ENCODE measurements at regions not wholly inside any gene's neighbourhood (a gene's known extent, or its start where the extent isn't known, plus 50 kb on each side); places are given as distances from the start of the nearest gene placed in this dataset.
"Not testable (repeated sequence)": the region's sequence is repeated elsewhere in the genome, so short reads cannot be mapped to it uniquely, and the experiment has no call there.

DNA sequence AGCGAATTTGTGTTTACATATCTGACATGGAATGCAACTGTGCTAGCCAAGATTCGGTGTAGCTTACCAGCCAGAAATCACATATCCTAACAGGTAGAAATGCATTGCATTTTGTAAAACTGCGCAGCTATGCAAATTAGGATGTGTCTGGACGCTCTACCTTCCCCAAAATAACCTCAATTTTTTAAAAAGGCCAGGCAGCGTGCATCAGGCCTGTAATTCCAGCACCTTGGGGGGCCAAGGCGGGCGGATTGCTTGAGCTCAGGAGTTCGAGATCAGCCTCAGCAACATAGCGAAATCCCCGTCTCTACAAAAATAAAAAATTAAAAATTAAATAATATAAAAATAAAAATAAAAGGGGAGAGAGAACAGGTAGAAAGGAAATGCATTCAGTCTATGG lies 305.0 kb downstream of the TYW1 start:
- no peak for DNase-seq

DNA sequence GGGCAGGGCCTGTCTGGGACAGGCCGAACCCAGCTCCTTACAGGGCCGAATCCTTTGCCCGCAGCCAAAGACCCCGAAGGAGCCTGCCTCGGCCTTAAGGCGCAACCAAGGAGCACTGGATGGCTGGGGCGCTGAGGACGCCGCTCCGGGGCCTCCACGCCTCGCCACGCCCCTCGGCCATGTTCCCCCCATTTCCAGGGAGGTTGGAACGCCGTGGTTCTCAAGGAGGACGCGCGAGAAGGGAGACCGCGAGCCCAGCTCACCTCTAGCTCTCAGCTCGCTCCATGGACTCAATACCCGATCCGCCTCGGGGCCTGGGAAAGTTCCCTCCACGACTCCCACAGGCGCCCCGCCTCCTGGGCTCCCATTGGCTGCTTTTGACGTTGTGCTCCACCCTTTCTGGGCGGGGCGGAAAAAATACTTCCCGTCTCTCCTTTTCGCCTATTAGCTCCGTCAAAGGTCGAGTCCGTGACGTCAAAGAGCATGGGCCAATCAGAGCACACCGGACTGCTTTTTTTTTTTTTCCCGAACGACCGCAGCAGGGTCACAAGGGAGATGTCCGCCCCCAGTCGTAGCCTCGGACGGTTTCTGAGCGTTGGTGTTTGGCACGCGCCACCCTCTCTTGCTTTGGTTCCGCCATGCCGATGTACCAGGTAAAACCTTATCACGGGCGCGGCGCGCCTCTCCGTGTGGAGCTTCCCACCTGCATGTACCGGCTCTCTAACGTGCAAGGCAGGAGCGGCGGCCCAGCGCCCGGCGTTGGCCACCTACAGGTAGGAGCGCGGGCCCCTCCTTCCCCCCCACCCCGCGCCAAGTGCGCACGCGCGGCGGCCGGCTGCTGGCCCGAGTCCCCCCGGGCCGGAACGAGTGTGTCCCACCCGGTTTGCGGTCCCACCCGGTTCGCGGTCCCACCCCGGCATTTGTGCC lies 305.7 kb downstream of the TYW1 start:
- DNase-seq = peak; percentile 99

DNA sequence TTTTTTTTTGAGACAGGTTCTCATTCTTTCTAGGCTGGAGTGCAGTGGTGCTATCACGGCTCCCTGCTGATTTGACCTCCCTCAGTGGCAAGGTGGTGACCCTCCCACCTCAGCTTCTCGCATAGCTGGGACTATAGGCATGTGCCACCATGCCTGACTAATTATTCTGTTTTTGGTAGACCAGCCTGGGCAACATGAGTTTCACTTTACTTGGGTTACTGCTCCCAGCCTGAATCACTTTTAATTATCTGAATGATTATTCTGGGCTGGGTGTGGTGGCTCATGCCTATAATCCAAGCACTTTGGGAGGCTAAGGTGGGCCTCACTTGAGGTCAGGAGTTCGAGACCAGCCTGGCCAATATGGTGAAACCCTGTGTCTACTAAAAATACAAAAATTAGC lies 308.2 kb downstream of the TYW1 start:
- not testable (repeated sequence) for DNase-seq

DNA sequence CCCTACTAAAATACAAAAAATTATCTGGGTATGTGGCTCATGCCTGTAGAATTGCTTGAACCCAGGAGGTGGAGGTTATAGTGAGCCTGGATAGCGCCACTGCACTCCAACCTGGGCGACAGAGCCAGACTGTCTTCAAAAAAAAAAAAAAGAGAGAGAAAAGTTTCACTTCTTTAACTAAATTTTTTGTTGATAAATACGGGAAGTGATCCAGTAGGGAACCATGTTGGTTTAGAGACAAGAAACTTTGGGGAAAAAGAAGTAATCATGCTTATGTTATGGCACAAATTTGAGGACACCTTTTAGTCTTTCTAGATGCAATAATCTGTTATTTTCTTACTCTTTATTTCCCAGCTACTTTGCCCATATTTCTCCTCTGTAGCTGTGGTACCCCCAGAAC lies 309.7 kb downstream of the TYW1 start:
- no peak for DNase-seq

DNA sequence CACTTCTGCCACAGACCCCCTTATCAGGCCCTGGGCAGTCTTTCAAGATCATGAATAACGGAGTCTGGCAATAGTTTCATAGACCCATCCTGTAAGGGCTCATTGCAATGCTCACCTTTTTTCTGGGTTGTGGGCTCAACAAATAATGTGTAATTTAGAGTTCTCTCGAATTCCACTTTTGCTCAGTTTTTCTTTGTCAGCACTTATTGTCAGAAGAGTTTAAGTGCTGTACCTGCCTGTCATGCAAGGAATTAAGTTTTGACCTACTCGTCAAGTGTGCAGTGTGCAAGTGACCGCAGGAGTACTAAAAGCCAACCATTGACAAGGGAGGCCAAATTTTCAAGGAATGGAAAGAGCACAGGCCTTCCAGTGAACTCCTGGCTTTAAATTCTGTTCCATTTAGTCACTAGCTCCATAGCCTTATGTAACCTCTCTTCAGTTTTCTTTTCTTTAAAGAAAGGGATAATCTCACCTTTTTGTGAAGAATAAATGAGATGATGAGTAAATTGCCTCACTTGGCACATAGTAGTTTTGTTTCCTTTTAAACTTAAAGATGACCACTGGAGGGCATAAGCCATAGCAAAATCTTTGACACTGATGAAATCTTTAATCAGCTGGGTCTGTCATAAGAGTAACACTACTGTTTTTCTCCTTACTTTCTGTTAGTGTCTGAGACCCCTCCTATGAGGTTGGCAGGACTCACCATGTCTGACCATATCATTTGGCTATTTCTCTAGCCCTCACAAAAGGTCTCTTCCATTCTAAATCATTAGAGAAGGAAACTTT lies 313.3 kb downstream of the TYW1 start:
- no peak for DNase-seq

DNA sequence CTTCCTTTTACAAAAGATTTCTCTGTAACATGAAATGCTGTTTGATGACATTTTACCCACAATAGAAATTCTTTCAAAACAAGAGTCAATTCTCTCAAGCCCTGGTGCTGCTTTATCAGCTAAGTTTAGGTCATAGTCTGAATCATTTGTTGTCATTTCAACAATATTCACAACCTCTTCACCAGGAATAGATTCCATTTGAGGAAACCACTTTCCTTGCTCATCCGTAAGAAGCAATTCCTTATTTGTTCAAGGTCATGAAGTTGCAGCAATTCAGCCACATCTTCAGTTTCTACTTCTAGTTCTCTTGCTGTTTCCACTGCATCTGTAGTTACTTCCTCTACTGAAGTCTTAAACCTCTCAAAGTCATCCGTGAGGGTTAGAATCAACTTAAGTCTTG lies 315.3 kb downstream of the TYW1 start:
- DNase-seq = no peak

DNA sequence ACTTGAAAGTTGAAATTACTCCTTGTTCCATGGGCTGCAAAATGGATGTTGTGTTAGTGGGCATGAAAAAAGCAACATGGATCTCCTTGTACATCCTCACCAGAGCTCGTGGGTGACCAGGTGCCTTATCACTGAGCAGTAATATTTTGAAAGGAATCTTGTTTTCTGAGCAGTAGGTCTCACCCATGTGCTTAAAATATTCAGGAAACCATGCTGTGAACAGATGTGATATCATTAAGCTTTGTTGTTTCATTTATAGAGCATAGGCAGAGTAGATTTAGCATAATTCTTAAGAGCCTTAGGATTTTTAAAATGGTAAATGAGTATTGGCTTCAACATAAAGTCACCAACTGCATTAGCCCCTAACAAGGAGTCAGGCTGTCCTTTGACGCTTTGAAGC lies 316.6 kb downstream of the TYW1 start:
- DNase-seq = no peak

DNA sequence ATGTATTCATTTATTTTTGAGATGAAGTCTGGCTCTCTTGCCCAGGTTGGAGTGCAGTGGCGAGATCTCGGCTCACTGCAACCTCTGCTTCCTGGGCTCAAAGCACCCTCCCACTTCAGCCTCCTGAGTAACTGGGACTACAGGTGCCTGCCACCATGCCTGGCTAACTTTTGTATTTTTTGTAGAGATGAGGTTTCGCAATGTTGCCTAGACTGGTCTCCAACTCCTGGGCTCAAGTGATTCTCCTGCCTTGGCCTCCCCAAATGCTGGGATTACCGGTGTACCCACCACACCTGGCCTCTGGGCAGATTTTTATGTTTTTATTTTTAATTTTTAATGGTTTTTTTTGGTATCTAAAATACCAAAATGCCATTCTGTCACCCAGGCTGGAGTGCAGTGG lies 320.3 kb downstream of the TYW1 start:
- DNase-seq = not testable (repeated sequence)

DNA sequence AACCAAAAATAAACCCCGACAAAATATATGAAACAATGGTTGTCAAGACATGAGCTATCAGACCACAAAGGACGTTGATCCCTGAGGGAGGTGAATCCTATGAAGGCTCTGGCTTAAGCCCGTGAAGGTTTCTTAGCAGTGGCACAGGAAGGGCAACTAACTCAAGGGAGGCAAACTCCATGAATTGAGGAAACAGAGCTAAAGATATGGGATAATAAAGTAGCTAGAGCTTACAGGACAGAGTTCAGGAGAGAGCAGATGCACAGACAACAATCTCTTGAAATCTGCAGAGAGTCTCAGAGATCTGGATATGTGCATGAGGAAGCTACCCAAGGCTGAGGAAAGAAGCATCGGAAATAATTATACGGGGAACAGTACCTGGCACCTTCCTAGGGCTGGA lies 331.6 kb downstream of the TYW1 start:
- DNase-seq = not testable (repeated sequence)

DNA sequence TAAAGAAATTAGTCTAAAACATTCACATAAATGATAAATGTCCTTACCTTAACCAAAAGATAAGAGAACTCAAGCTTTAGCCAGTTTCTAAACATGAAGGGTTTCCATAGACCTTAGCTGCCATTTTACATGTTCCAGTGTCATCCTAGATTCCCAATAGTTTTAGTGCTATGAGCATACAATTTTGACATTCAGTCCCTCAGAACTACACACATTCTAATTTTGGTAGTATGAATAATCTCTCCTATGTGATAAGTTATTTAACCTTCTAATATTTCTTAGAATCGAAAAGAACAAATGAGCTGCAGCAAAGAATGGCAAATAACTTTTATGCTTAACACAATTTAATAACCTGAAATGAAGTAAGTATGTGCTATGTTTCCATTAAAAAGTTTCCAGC lies 338.5 kb downstream of the TYW1 start:
- DNase-seq = not testable (repeated sequence)

DNA sequence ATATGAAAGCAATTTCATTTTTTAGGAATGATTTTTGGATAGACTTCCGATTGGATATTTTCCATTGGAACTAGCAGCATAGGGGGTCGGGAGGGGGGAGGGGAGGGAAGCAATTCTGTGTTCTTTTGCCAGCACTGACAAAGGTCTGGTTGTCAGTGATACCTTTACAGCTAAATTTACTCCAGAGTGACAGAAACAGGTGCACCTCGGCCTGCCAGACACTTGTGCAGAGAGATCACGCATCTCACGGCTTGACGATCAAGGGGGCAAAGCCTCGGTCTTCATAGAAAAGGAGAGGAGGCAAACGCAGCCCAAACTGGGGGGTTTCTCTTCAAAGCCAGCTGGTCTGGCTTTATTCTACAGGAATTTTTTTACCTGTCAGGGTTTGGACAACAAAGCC lies 339.0 kb downstream of the TYW1 start:
- not testable (repeated sequence) for DNase-seq

DNA sequence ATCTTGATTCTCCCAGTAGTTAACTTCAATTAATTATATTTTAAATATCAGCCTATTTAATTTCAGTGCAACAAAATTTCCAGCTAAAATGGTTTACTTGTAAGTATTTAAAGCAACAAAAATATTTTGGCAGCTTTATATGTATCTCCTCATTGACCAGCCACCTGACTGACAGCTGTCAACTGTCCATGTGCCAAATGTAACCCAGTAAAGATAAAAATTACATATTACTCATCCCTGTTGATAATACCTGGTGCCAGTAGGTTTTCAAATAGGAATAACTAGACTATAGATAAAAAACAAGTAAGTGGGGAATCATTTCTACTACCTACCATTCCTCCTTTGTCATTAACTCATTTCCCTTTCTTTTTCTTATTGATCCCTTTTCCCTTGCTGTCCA lies 341.9 kb downstream of the TYW1 start:
- DNase-seq = not testable (repeated sequence)

DNA sequence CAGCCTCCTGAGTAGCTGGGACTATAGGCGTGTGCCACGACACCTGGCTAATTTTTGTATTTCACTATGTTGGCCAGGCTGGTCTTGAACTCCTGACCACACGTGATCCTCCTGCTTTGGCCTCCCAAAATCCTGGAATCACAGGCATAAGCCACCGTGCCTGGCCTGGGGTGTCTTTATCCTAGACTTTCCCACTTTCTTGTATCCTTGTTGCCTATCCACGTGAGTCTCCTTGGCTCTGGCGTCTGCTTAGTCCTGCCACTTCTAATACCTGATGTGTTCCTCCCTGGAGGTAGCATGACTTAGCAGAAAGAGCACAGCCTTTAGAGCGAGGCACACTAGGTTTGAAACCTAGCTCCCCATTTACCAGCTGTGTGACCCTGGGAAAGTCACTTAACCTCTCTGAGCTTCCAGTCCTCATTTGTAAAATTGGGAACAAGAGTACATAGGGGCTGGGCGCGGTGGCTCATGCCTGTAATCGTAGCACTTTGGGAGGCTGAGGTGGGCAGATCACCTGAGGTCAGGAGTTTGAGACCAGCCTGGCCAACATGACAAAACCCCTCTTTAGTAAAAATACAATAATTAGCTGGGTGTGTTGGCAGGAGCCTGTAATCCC lies 344.6 kb downstream of the TYW1 start:
- DNase-seq = no peak

DNA sequence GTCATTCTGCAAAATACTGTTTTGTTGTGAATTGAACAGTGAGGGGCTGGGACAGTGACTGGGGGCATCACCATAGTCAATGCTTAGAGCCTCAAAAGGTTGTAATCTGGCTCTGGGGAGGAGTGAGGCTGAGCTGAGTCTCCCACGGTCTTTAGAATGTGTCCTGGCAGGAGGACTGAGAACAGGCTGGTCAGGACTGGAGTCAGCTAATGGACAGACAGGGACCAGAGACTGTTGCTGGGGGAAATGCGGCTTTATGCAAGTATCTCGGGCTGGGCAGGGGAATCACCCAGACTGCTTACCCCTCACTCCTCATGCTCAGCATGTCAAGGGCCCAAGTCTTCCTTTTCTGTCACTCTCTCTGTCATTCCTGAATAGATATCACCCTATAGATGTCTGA lies 346.5 kb downstream of the TYW1 start:
- DNase-seq = no peak

DNA sequence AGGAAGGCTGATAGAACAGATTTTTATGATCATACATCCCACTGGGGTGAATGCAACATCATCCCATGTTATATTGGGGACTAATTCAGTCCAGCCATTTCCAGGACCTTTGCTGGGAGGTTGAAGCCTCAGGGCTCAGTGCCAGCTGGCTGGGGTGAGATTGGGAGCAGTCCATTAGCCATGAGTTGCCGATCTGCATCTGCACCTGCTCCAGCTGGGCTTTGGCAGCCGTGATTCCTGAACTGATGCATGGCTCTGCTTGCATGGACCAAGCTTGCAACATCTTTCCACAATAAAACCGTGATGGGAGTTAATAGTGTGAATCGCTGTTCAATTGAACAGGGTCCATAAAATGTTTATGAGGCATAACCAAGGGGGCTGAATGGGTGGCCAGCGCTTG lies 346.9 kb downstream of the TYW1 start:
- peak; percentile 63 for DNase-seq

DNA sequence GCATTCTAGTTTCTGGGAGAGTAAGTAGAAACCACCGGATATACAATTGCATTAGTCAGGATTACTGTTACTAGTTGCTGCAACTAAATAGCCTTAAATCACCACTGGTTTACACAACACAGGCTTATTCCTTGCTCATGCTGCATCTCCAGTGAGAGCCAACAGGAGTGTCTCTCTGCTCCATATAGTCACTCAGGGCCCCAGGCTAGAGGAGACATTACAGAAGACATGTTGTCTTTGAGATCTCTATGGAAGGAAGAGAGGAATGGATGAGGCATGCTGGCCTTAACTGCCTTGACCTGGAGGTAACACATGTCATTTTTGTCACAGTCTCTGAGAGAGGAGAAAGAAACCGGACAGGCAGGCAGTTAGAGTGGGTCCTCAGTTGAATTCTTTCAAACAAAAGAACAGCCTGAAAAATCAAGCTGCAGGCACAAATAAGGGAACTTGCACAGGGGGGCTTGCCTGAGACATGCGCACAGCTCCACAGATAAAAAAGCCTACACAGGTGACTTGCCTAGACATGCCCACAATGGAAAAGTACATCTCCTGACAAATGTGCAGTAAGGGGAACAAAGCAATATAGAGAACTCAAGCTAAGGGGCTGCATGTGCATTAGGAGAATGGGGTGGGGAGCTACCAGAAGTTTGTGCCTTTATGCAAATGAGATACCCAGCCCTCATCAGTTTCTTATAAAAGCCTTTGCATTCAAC lies 348.0 kb downstream of the TYW1 start:
- DNase-seq = peak; percentile 3

DNA sequence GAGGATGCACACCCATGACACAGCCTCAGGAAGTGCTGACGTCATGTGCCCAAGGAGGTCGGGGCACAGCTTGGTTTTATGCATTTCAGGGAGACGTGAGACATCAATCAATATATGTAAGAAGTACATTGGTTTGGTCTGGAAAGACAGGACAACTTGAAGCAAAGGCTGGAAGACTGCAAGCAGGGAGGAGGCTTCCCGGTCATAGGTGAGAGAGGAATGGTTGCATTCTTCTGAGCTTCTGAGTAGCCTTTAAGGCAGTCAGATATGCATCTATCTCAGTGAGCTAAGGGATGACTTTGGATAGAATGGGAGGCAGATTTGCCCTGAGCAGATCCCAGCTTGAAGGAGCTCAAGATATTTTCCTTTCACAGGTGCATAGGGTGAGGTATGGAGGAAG lies 349.5 kb downstream of the TYW1 start:
- DNase-seq = no peak

DNA sequence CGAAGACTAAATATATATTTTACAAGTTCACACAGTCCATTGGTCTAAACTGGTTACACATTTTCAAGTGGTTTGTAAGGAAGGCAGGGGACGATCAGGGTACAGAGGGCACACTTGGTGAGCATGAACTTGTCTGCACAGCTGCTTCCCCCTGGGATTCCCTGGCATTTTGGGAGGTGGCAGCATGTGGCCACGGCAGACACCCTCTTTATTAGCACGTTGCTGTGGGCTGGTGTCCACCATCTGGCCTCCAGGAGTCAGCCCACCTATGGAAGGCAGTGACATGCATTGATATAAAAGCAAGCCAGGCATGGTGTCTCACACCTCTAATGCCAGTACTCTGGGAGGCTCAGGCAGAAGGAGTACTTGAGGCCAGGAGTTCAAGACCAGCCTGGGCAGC lies 350.2 kb downstream of the TYW1 start:
- DNase-seq = no peak

DNA sequence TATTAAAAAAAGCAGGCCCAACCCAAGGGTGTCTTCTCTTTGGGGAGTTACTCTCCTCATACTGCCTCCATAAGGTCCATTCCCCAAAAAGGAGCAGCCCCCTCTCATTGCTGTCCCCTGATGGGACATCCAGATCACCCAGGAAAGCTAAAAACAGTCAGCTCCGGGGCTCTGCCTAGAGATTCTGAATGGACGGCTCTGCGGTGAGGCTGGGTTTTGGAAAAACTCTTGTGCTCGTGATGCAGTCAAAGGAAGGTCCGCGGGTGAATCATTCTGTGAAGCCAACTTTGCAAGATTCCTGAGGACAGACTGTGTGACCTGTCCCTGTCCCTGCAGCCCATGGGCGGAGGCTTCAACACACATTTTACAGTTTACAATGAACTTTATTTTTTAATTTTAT lies 351.5 kb downstream of the TYW1 start:
- no peak for DNase-seq

DNA sequence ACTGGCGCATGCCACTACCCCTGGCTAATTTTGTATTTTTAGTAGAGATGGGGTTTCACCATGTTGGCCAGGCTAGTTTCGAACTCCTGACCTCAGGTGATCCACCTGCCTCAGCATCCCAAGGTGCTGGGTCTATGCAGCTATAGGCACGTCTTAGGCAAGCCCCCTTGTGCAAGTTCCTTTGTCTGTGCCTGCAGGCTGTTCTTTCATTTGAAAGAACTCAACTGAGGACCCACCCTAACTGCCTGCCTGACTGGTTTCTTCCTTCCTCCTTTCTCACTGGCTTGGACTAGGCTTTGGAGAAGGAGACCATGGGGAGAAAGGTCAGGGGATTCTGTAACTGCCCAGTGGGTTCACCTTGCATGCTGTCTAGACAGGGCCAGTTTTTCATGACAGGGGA lies 361.0 kb downstream of the TYW1 start:
- not testable (repeated sequence) for DNase-seq

DNA sequence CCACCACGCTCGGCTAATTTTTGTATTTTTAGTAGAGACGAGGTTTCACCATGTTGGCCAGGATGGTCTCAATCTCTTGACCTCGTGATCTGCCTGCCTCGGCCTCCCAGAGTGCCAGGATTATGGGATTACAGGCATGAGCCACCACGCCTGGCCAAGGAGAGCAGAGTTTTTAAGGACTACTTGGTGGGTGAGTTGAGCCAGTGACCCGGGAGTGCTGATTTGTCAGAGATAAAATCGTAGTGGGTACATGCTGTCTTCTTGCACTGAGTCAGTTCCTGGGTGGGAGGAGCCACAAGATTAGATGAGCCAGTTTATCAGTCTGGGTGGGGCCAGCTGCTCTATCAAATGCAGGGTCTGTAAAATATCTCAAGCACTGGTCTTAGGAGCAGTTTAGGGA lies 361.7 kb downstream of the TYW1 start:
- DNase-seq = not testable (repeated sequence)

DNA sequence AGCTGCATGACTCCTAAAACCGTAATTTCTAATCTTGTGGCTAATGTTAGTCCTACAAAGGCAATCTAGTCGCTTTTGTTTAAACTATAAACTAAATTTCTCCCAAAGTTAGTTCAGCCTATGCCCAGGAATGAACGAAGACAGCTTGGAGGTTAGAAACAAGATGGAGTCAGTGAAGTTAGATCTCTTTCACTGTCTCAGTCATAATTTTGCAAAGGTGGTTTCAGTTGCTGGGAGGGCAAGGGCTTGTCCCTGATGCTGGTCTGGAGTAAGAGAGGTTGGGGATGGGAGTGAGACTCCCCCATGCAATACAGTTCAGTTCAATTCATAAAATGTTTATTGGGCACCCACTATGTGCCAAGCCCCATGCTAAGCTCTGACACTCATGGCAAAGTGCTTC lies 362.1 kb downstream of the TYW1 start:
- DNase-seq = not testable (repeated sequence)

DNA sequence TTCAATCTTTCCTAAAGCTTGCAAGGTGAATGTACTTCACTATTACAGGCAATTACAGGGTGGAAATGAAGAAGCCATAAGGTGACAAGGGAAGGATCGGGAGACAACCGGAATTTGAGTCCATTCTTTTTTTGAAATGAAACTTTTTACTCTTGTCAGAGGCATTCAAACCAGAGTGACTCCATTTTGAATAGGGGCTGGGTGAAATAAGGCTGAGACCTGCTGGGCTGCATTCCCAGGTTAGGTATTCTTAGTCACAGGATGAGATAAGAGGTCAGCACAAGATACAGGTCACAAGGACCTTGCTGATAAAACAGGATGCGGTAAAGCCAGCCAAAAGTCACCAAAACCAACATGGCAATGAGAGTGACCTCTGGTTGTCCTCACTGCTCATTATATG lies 363.3 kb downstream of the TYW1 start:
- peak; percentile 71 for DNase-seq

All from NCI-H146 (cell line).